HEK293T (cell line): ENCODE measurements at regions not wholly inside any gene's neighbourhood (a gene's known extent, or its start where the extent isn't known, plus 50 kb on each side); places are given as distances from the start of the nearest gene placed in this dataset.

Source experiments
- ARNT ChIP-seq: fragments of 450-650 bp; IDR thresholded peaks from 2 replicates; pipeline ENCODE4 v1.6.1; 2017; ENCODE audit warnings: mild to moderate bottlenecking
- BHLHE40 ChIP-seq: fragments of 450-650 bp; IDR thresholded peaks from 2 replicates; pipeline ENCODE4 v1.6.1; 2016; ENCODE audit warnings: mild to moderate bottlenecking, moderate library complexity, borderline replicate concordance
- L3MBTL2 ChIP-seq: fragments of 450-650 bp; conservative IDR thresholded peaks from 2 replicates; pipeline ENCODE4 v1.6.1; 2016; ENCODE audit warnings: mild to moderate bottlenecking
- NFRKB ChIP-seq: fragments of 450-650 bp; IDR thresholded peaks from 2 replicates; pipeline ENCODE4 v1.6.1; 2016; ENCODE audit warnings: mild to moderate bottlenecking, moderate library complexity
- SP1 ChIP-seq: fragments of 450-650 bp; IDR thresholded peaks from 2 replicates; pipeline ENCODE4 v1.6.1; 2017
- SUZ12 ChIP-seq: fragments of 450-650 bp; IDR thresholded peaks from 2 replicates; pipeline ENCODE4 v1.6.1; 2016; ENCODE audit warnings: mild to moderate bottlenecking
- TARDBP ChIP-seq: fragments of 450-650 bp; IDR thresholded peaks from 2 replicates; pipeline ENCODE4 v1.6.1; 2016
- ZNF384 ChIP-seq: fragments of 450-650 bp; IDR thresholded peaks from 2 replicates; pipeline ENCODE4 v1.6.1; 2016
- TF ChIP-seq, protein P1 (sequence below): fragments of 450-650 bp; IDR thresholded peaks from 2 replicates; pipeline ENCODE4 v1.6.1; 2016

DNA sequence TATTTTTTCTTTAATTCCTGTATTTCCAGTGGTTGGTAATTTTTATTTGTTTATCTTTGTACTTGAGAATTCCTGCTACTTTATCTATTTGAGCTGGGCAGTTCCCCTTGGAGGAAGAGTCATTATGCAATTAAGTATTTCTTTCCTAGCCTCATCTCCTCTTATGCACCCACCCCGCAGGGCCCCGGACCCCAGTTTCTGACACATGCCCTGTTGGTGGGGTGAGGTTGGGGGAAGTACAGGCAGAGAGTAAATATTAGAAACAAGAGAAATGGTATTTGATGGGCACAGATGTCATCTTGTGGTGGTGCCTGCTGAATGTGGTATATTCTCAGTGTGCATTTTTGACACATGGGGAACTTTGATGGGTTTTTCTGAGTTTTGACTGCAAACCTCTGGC is 602.7 kb upstream of the NOX3 start:
- TF ChIP-seq, protein P1, sequence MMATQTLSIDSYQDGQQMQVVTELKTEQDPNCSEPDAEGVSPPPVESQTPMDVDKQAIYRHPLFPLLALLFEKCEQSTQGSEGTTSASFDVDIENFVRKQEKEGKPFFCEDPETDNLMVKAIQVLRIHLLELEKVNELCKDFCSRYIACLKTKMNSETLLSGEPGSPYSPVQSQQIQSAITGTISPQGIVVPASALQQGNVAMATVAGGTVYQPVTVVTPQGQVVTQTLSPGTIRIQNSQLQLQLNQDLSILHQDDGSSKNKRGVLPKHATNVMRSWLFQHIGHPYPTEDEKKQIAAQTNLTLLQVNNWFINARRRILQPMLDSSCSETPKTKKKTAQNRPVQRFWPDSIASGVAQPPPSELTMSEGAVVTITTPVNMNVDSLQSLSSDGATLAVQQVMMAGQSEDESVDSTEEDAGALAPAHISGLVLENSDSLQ = no peak
- no peak for TF ChIP-seq NFRKB
- no peak for TF ChIP-seq SUZ12
- no peak for TF ChIP-seq BHLHE40
- TF ChIP-seq SP1 = no peak
- TF ChIP-seq ARNT = no peak
- TF ChIP-seq ZNF384 = no peak
- TF ChIP-seq L3MBTL2 = no peak
- no peak for TF ChIP-seq TARDBP
